CD14-positive monocyte (primary cell): ENCODE measurements at regions not wholly inside any gene's neighbourhood (a gene's known extent, or its start where the extent isn't known, plus 50 kb on each side); places are given as distances from the start of the nearest gene placed in this dataset.

Experiments used
- DNase-seq, 3 donors: peaks; one replicate each; pipeline ENCODE4 v3.0.0-alpha.2; 2011 to 2022
- H2AFZ ChIP-seq: 2 replicates; pipeline ENCODE4 v1.6.0; 2012; ENCODE audit warnings: mild to moderate bottlenecking, low read depth, low read length, inconsistent platforms; ENCODE audit not compliant: insufficient read depth, poor library complexity, severe bottlenecking
- H3K27ac ChIP-seq, 2 donors: 1 replicate in 1 of 2; 2 replicates in 1 of 2; pipeline ENCODE4 v1.5.1; 2012 to 2013; ENCODE audit warnings: low read length in 2 of 2, control low read depth in 1 of 2, inconsistent platforms in 1 of 2, low read depth in 1 of 2, mild to moderate bottlenecking in 1 of 2
- H3K27me3 ChIP-seq, 2 donors: one replicate each; pipeline versions ENCODE4 v1.6.0 to v1.6.1; 2011 to 2013; ENCODE audit warnings: low read length in 2 of 2; ENCODE audit not compliant: control insufficient read depth in 2 of 2, insufficient read depth in 2 of 2
- H3K36me3 ChIP-seq, 2 donors: replicated peaks in 1 of 2; 1 replicate in 1 of 2; 2 replicates in 1 of 2; pipeline versions ENCODE4 v1.5.1 to v1.6.1; 2012 to 2013; ENCODE audit warnings: low read length in 2 of 2, control low read depth in 1 of 2, inconsistent platforms in 1 of 2, mild to moderate bottlenecking in 1 of 2; ENCODE audit not compliant: insufficient read depth in 2 of 2, control insufficient read depth in 1 of 2
- H3K4me1 ChIP-seq, 2 donors: 1 replicate in 1 of 2; 2 replicates in 1 of 2; pipeline versions ENCODE4 v1.5.1 to v1.6.1; 2012 to 2013; ENCODE audit warnings: low read length in 2 of 2, control low read depth in 1 of 2, inconsistent platforms in 1 of 2, mild to moderate bottlenecking in 1 of 2, moderate library complexity in 1 of 2; ENCODE audit not compliant: insufficient read depth in 2 of 2, control insufficient read depth in 1 of 2
- H3K4me2 ChIP-seq: replicated peaks from 2 replicates; pipeline ENCODE3; 2012; ENCODE audit warnings: low read length, moderate library complexity, mild to moderate bottlenecking; ENCODE audit not compliant: poor library complexity, severe bottlenecking; ENCODE audit errors: extremely low read depth
- H3K4me3 ChIP-seq, 3 experiments: fragments of 200-600 bp in 1 of 3; sonication (generic) in 1 of 3; replicated peaks in 1 of 3; 1 replicate in 2 of 3; 2 replicates in 1 of 3; pipeline ENCODE4 v1.5.1; 2011 to 2013; ENCODE audit warnings: low read length in 3 of 3, mild to moderate bottlenecking in 3 of 3, control low read depth in 2 of 3, low read depth in 2 of 3, inconsistent platforms in 1 of 3, moderate library complexity in 1 of 3
- H3K79me2 ChIP-seq: 2 replicates; pipeline ENCODE4 v1.6.0; 2012; ENCODE audit warnings: mild to moderate bottlenecking, control low read depth, inconsistent platforms, low read length, moderate library complexity; ENCODE audit not compliant: insufficient read depth
- H3K9ac ChIP-seq: 2 replicates; pipeline ENCODE4 v1.6.0; 2017; ENCODE audit warnings: low read length, mild to moderate bottlenecking; ENCODE audit not compliant: insufficient read depth, poor library complexity, severe bottlenecking
- H3K9me3 ChIP-seq, 2 donors: replicated peaks in 1 of 2; 1 replicate in 1 of 2; 2 replicates in 1 of 2; pipeline versions ENCODE4 v1.5.1 to v1.6.1; 2012 to 2013; ENCODE audit warnings: low read length in 2 of 2, control low read depth in 1 of 2; ENCODE audit not compliant: control insufficient read depth in 1 of 2, insufficient read depth in 1 of 2
- H4K20me1 ChIP-seq: 2 replicates; pipeline ENCODE4 v1.6.0; 2012; ENCODE audit warnings: mild to moderate bottlenecking, low read length, control low read depth, moderate library complexity; ENCODE audit not compliant: insufficient read depth
- H3K27ac Mint-ChIP-seq, 7 donors: one replicate each; pipeline ENCODE4 v1.8.0; 2020; ENCODE audit warnings: mild to moderate bottlenecking in 7 of 7, mixed read lengths in 7 of 7, moderate library complexity in 6 of 7, inconsistent platforms in 2 of 7
- H3K27me3 Mint-ChIP-seq, 3 donors: one replicate each; pipeline ENCODE4 v1.8.0; 2021 to 2022; ENCODE audit warnings: low read depth in 3 of 3, mild to moderate bottlenecking in 3 of 3, mixed read lengths in 3 of 3, moderate library complexity in 3 of 3, inconsistent platforms in 1 of 3
- H3K36me3 Mint-ChIP-seq, 2 donors: one replicate each; pipeline ENCODE4 v1.8.0; 2020; ENCODE audit warnings: mixed read lengths in 2 of 2, inconsistent platforms in 1 of 2, mild to moderate bottlenecking in 1 of 2
- H3K4me1 Mint-ChIP-seq: one replicate; pipeline ENCODE4 v1.8.0; 2020; ENCODE audit warnings: mild to moderate bottlenecking, mixed read lengths
- H3K4me3 Mint-ChIP-seq, 2 donors: one replicate each; pipeline ENCODE4 v1.8.0; 2020; ENCODE audit warnings: mild to moderate bottlenecking in 2 of 2, mixed read lengths in 2 of 2, moderate library complexity in 1 of 2
- H3K9me3 Mint-ChIP-seq, 7 donors: one replicate each; pipeline ENCODE4 v1.8.0; 2020 to 2022; ENCODE audit warnings: mixed read lengths in 7 of 7, mild to moderate bottlenecking in 6 of 7, moderate library complexity in 6 of 7, inconsistent platforms in 2 of 7
- WGBS: methylation state at CpG from one replicate; pipeline ENCODE4 v1.1.5; 2013; ENCODE audit warnings: missing lambda C conversion rate; ENCODE audit not compliant: insufficient coverage; 5-methylcytosine and 5-hydroxymethylcytosine counted together
- intact Hi-C, 2 donors: fragments of 100-400 bp; cut with micrococcal nuclease; formaldehyde crosslinking; loops; one replicate each; pipeline versions ENCODE4 v1.15.0 to v1.15.1; 2023
- TF ChIP-seq, protein P1 (sequence below): fragments of 200-600 bp; IDR thresholded peaks from one replicate; pipeline ENCODE4 v1.8.0; 2022; ENCODE audit warnings: antibody characterized with exemption, mild to moderate bottlenecking

DNA sequence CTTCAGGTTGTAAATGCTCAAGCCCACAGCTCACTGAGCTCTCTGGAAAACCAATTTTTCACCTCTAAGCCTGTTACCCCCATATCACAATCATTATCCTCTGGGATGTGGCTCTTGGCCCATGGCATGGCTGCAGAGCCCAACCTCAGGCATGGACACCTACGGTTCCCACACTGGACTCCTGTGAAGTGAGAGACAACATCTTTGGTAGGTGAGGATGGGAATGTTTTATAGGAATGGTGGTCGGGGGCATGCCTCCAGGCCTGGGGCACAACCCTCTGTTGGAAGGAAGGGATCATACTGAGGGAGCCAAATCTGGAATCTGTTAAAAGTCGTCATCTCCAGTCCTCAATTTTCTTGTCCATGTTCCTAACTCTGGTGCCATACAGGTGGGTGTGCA lies 179.1 kb downstream of the FOXD2 start:
- no peak overlapping the region for H3K27ac ChIP-seq
- no peak overlapping the region for H3K9ac ChIP-seq
- no peak overlapping the region for H3K4me3 ChIP-seq
- H3K79me2 ChIP-seq = no peaks in the 10 kb centered on the region
- H3K36me3 Mint-ChIP-seq = no peaks in the 10 kb centered on the region
- WGBS = 100% methylated on average over 2 of the region's 3 CpGs
- H3K4me2 ChIP-seq = no peak overlapping the region
- intact Hi-C loops = no loop called here
- no peaks in the 10 kb centered on the region for H3K27me3 ChIP-seq
- H3K4me1 ChIP-seq = no peaks in the 10 kb centered on the region
- no peak overlapping the region for H3K27ac Mint-ChIP-seq
- no peak overlapping the region for H3K4me3 Mint-ChIP-seq
- H3K36me3 ChIP-seq = no peaks in the 10 kb centered on the region
- no peak for DNase-seq
- no peaks in the 10 kb centered on the region for H3K9me3 ChIP-seq
- peaks cover 1 to 7% (median 5%) of the 10 kb centered on the region in 3 donors for H3K27me3 Mint-ChIP-seq
- TF ChIP-seq, protein P1, sequence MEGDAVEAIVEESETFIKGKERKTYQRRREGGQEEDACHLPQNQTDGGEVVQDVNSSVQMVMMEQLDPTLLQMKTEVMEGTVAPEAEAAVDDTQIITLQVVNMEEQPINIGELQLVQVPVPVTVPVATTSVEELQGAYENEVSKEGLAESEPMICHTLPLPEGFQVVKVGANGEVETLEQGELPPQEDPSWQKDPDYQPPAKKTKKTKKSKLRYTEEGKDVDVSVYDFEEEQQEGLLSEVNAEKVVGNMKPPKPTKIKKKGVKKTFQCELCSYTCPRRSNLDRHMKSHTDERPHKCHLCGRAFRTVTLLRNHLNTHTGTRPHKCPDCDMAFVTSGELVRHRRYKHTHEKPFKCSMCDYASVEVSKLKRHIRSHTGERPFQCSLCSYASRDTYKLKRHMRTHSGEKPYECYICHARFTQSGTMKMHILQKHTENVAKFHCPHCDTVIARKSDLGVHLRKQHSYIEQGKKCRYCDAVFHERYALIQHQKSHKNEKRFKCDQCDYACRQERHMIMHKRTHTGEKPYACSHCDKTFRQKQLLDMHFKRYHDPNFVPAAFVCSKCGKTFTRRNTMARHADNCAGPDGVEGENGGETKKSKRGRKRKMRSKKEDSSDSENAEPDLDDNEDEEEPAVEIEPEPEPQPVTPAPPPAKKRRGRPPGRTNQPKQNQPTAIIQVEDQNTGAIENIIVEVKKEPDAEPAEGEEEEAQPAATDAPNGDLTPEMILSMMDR = no peak
- no peaks in the 10 kb centered on the region for H4K20me1 ChIP-seq
- no peak overlapping the region for H2AFZ ChIP-seq
- peaks cover 0 to 1% (median 0%) of the 10 kb centered on the region in 7 donors for H3K9me3 Mint-ChIP-seq
- no peaks in the 10 kb centered on the region for H3K4me1 Mint-ChIP-seq

DNA sequence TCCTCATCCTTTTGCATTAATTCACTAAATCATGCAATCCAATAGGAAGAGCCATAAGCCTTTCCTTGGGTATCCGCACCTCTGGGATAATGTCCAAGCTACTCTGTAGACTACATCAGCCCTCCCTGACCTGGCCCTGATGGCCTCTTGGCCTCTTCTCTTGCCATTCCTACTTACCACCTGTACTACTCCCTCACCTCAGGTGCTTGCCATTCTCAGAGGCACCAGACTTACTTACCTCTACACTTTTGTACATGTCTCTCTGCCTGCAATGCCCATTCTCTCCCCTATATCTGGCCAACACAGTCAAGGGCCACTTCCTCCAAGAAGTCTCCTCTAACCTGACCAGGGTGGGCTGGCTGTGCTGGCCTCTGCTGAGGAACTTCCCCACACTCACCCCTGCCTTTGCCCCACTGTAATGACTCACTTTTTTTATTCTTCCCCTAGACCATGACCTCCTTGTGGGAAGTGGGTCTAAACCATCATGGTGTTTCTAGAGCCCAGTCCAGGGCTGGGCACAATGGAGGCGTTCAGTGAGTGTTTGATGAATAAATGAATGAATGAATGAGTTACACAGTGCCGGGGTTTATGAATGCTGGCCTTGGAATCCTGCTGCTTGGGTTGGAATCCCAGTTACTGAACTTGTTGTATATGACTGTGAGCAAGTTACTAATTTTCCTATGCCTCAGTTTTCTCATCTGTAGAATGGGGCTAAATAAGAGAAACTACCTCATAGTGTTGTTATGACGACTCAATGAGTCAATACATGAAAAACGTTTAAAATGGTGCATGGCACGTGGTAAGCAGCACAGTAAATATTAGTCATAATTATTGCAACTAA lies 179.8 kb downstream of the FOXD2 start:
- Histone ChIP-seq H3K9me3 (no peaks in the 10 kb centered on the region), H4K20me1 (no peaks in the 10 kb centered on the region), H3K27ac (no peak overlapping the region), H2AFZ (no peak overlapping the region), H3K79me2 (no peaks in the 10 kb centered on the region), H3K27me3 (no peaks in the 10 kb centered on the region), H3K4me2 (no peak overlapping the region), H3K4me3 (no peak overlapping the region), H3K36me3 (no peaks in the 10 kb centered on the region), H3K4me1 (no peaks in the 10 kb centered on the region), H3K9ac (no peak overlapping the region)
- DNase-seq = no peak
- Mint-ChIP-seq H3K4me1 (no peaks in the 10 kb centered on the region), H3K9me3 (peaks cover 0 to 1% (median 0%) of the 10 kb centered on the region in 7 donors), H3K27me3 (peaks cover 1 to 7% (median 5%) of the 10 kb centered on the region in 3 donors), H3K4me3 (no peak overlapping the region), H3K27ac (no peak overlapping the region), H3K36me3 (no peaks in the 10 kb centered on the region)
- TF ChIP-seq, protein P1 = no peak
- WGBS = 98% methylated on average over 3 of the region's 6 CpGs
- intact Hi-C loops = no loop called here
